HuH-7 (cell line): ENCODE measurements at regions not wholly inside any gene's neighbourhood (a gene's known extent, or its start where the extent isn't known, plus 50 kb on each side); places are given as distances from the start of the nearest gene placed in this dataset.

Source experiments
- DNase-seq: peaks from one replicate; pipeline ENCODE4 v3.0.0; 2011; ENCODE audit warnings: low spot score

DNA sequence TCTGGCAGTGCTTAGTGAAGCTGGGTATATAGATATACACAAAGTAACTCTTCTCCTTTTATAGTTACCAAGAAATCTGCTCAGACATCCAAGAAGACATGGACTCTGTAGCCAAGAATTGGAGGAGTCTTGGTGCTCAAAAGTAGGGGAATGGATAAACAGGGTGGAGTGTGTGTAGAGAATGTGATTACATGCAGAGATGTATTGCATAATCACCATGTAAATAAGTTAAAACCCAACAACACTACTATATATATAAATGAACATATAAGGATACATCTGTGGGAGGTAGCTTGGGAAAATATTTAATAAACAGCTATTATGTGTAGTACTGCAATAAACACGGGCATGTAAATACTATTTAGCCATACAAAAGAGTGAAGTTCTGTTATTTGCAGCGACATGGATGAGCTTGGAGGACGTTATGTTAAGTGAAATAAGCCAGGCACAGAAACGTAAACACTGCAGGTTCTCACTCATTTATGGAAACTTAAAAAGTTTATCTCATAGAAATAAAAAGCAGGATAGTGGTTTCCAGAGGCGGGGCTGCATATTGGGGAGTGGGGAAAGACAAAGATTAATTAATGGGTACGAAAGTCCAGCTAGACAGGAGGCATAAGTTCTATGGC, 207.5 kb downstream of the TENT4A start:
- DNase-seq: no peak

DNA sequence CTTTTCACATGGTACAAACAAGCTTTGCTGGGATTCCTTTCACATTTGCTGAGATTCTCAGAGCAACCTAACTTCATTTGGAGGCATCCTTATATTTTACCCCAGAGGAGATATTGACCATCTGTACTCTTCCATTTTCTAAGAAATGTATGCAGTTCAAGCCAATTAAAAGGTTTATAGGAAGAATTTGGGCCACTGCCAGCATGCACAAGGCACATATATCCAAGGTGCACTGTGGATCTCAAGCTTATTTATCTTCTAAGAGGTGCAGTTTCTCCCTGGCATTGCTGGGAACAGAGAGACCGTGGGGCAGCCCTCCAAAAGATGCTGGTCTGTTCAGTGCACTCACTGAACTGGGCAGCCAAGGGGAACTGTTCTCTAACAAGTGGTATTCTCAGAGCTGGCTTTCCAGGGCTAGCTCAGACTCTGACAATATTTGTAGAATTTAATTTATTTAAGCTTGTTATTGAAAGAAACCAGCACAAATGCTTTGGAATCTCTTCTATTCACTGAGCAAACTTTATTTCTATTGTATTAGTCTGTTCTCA, 213.3 kb downstream of the TENT4A start:
- no peak for DNase-seq

DNA sequence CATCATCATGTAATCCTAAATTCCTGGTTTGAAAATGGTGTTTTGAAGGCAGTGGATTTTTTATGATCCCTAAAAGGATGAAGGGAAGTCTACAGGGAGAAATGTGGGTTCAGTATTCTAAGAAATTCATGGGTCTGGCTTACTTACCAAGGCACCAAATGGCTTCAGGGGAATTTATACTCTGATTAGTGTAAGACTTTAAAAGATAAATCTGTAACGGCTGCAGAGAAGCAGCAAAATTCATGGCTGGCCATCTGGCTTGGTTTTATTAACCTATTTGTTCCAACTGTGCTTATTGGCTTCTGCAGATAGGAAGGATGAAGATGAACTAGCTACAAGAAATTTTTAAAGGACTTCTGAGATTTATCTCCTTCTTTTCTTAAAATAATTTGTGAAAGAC, 222.8 kb downstream of the TENT4A start:
- no peak for DNase-seq

DNA sequence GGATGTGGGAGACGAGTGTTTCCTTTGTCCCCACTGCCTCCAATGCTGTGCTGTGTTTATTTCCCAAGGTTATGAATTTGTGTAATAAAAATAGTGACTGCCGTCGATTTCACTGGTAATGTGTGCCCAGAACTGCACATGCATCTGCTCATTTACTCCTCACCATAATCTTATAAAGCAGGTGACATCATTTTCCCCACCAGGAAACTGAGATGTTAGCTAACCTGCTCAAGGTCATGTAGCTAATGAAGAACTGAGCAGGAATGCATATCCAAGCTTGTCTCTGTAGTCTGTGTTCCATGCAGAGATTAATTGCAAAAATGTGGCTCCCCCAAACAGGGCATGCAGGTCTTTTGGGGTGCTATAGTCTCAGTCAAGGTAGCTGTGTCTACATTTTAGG, 224.4 kb downstream of the TENT4A start:
- DNase-seq: no peak

DNA sequence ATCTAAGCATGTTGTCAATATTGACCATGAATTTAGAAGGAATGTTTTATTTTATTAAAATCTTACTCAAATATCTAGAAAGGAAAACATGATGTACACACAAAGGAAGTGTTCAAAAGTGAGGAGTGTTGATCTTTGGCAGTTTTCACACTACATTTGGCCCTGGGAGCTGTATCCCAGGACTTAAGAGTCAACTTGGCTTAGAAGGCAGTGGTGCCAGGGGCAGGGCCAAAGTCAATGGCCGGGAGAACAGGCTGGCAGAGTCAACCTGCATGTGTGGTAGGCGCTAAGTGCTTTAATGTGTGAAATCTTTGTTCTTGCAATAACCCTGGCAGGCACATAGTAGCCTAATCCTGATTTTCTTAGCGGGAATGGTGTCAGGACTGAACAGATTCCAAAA, 228.4 kb downstream of the TENT4A start:
- no peak for DNase-seq

DNA sequence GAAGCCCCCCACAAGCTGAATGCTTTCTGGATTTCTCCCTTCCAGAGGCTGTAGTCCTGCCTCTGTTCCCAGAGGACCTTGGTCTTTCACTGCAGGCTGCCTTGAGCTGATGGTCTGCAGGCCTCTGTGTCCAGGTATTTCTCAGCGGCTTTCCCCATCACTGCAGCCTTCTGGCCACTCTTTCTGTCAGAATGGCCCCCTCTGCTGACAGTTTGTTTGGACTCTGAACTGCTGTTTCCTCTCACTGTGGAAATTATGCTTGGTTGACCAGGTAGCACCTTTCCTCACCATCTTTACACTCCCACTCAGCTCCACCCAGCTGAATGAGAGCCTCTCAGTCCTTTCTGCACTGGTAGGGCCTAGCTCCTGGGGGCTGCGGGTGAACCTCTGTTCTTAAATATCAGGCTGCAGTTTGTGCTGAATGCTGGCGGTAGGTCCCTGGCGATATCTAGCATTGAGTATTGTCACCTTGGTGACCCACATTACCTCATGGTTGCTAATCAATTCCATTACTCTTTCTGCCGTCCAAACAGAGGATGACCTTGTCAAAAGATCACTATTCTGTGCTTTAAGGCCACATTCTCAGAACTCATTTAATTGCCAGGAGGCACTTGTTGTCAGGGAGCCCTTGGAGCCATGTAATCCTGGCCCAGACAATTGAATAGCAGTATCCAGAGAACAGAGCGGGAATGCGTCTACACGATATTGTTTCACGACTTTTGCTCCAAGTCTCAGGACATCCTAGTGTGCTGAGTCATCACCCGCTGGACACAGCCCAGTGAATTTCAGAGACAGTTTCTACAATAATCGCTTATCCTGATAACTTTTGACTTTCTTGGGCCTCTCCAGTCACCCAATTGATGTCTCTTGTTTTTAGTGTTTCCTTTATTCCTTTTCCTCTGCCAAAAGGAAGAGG, 230.2 kb downstream of the TENT4A start:
- no peak for DNase-seq

DNA sequence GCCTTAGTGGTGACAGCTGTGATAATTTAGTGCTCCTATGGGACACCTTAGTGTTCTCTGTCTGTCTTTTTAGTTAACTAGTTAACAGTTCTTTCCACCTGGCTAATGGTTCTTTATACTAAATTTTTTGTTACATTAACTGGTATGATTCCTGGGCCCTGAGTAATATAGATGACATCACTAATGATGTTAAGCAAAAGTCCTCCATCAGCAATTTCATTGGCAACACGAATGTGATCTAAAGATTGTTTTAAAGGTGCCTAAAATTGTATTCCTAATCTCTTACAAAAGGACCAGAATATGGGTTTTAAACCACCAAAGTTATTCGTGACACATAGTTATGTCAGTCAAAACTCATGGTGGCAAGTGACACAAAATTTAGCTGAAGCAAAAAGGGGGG, 235.3 kb downstream of the TENT4A start:
- DNase-seq: no peak

DNA sequence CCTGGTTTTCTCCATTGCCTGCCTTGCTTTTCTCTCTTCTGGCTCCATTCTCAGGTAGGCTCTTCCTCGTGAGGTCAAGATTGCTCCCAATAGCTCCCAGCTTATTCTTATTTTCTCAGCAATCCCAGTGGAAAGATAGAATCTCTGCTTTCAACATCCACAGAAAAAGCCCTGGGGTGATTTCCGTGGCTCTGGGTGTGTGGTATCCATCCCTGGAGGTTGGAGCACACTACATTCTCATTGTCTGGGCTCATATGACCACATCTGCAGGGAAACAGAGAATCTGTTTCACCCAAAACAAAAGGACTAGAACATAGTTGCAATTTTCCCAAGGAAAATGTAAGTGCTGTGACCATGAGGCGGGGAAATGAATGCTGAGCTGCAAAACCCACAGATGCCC, 236.0 kb downstream of the TENT4A start:
- DNase-seq: no peak

DNA sequence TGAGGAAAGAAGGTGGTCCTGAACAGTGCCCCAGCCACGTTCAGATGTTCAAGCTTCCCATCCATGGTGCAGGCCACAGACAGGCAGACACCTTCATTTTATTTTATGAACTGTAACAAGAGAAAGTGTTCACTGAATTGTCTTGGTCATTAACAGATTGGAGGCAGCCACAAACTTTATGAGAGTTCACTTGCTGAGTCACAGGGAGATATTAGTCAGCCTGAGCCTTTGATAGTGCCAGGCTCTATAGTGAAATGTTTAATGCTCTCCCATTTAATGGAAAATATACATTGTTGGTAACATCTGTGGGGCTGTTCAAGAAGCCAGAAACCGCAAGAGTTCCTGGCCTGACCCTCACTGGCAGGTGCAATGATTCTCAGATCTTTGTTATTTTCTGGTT, 237.0 kb downstream of the TENT4A start:
- DNase-seq: no peak

DNA sequence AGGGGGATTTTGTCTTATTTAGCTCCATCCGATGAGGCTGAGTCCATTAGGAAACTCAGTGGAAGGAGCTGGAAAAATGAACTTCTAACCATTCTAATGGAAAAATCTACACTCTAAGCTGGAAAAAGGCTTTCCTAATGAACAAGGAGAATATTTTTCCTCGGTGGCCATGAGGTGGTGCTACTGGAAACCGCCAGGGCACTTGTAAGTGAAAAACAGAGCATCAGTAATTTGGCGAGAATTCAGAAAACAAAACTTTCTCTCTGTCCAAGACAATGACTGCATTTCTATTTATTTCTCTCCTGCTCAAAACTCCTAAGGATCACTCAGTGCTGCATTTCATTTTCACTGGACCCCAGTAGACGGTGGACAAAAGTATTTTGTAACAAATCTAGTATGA, 237.6 kb downstream of the TENT4A start:
- DNase-seq: no peak

DNA sequence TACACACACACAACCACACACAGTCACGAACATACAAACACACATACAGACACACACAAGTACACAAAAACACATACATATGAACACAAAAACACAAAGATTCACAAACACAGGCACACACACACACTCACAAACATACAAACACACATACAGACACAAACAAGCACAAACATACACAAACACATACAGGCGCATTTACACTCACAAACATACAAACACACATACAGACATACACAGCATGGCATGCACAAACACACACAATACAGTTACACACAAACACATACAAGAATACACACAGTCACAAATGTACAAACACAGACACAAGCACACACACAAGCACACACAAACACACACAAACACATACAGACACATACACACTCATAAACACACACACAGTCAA, 247.9 kb downstream of the TENT4A start:
- DNase-seq: no peak

DNA sequence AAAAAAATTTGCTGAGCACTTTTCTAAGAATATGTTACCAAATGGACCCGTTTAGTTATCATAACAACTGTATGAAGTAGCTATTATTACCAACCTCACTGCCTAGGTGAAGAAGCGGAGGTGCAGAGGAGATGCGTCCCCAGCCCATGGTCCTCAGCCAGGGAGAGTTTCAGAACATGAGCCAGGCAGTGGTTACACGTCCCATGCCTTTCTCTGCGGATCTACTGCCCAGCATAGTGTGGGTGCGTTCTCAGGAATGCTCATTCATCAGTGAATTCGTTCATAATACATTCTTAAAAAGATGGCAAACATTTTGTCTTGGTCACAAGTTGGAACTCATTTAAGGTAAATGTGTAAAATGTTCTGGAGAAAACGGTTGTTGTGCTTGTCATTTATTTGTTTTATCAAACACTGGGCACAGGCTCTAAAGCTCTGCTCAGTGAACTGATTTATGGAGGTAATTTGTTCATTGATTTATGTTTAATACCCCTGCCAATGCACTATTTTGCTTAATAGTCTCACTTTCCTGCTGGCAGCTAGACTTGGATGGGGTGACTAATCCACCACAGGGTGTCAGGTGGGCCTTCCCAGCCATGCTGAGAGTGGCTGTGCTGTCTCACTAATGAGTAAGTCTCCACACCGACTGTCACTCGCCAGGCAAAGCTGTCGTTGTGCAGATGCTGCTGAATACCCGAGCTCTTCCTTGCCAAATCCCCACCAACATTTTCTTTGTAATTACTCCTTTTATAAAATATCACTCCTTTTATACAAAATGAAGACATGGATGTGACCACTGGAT, 248.8 kb downstream of the TENT4A start:
- no peak for DNase-seq

DNA sequence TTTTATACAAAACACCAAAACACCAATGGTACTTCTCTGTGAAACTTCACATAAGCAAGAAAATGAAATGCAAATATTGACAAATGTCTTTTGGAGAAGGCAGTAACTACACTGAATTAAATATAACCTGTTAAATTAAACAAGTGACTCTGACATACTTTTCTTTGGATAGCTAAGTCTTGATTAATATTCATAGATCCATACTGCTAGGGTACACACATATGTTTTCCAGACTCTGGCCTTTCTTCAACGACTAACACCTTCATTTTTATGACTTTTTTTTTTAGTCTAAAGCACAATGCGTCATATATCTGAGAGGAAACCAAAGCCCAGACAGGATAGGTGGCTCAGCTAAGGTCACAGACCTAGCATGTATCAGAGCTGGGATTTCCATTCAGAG, 263.7 kb downstream of the TENT4A start:
- no peak for DNase-seq

DNA sequence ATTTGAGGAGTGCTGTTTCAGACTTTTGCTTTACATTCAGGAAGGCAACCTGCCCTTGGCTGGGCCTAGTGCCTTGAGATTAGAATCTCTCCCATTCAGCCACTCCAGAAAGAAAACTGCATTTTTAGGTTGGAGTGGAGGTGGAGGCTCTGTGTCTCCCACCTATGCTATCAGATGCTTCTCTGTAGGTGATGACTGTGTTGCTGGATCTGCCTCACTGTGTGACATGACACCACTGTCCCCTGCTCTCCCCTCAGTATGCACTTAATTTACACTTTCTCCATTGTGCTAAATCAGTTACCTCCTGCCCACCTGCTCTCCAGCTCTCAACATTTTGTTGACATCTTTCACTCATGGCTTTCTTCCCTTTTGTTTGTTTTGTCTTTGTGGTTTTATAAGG, 265.8 kb downstream of the TENT4A start:
- DNase-seq: no peak

DNA sequence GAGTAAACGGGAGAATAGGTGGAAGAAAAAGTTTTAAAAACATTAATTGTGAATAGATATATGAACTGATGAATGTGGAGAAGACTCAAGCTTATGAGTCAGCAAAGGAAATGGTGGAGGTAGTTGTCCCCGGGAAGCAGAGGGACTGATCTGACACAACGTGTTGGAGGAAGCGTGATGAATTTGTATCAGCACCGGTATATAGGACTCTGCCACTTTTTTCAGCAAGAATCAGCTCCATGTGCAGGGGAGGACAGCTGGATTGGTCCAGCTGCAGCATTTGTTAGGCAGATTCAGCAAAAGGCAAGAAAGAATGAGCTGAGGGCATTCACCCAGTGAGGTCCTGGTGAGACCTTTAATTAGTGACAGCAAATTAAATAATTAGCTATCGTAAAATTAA, 276.0 kb downstream of the TENT4A start:
- no peak for DNase-seq

DNA sequence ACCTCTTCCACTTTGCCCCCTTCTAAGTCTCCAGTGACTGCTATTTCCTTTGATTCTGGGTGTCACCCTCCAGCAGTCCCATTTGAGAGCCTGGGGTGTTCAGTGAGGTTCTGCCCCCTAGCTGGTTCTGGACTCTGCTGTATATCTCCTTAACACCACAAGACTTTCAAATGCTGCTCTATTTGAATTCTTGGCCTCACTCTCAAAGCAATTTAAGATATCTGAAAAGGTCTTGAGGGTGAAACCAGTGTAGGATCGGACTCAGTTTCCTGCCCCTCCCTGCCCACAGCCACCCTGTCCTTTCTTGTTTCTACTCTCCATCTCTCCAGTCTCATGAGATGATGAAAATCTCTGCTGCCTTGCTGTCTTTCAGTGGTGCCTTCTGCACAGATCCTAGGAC, 280.9 kb downstream of the TENT4A start:
- no peak for DNase-seq

DNA sequence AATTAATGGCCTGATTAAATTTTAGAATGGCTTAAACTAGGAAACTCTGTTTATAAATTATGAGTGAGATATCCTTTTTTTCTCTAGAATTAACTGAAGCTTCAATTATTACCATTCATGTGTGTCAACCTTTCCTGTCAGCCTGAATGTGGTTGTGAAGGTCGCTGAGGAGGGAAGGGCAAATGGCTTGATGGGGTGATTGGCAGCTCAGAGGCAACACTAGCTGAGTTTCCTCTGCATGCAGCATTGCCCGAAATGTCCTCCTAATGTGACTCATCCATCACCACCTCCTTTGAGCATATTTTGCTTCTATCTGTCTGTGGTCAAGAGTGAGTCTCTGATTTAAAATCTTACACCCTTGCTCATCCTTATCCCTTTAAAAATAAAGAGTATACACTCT, 281.9 kb downstream of the TENT4A start:
- DNase-seq: no peak

DNA sequence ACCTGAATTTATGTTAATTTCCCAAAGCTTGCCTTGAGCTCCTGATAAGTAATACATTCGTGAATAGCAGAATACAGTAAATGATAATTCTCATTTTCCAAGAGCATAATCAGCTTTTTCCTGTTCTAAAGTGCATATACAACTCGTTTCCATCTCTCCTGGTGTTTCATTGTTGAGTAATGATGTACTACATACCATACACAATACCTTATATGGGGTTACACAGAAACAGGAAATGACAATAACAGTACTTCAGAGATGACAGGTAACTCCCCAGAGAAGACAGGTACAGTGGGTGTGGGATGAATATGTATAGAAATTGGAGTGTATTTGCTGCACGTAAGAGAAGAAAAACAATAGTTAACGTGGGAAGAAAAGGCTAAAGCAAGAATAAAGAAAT, 287.1 kb downstream of the TENT4A start:
- DNase-seq: no peak

DNA sequence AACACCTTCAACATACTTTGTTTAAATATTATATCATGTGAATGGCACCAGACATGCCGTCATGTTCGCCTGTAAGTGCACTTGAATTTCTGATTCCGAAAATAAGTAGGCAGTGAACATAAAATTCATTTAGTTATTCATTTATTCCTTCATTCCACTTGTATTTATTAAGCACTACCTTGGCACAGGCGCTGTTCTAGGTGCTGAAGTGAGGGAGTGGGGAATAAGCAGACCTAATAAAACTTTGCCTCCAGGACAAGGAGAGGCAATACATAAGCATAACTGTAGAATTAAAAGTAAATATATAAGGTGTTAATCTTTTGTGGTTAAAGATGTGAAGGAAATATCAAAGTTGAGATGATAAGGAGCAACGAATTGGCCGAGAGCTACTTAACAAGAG, 297.4 kb downstream of the TENT4A start:
- no peak for DNase-seq

DNA sequence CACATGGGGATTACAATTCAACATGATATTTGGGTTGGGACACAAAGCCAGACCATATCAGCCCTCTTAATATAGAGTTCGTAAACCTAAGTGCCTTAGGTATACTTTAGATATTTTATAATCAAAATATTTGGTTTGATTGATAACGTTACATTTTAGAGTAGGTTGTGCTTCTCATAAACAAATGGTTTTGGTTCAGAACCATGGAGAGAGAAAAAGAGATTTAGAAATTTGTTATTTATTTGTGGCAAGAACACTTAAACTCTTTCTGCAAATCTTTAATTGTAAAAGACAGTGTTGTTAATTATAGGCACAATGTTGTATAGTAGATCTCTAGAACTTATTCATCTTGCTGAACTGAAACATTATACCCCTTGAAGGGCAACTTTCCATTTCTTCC, 298.8 kb downstream of the TENT4A start:
- no peak for DNase-seq

DNA sequence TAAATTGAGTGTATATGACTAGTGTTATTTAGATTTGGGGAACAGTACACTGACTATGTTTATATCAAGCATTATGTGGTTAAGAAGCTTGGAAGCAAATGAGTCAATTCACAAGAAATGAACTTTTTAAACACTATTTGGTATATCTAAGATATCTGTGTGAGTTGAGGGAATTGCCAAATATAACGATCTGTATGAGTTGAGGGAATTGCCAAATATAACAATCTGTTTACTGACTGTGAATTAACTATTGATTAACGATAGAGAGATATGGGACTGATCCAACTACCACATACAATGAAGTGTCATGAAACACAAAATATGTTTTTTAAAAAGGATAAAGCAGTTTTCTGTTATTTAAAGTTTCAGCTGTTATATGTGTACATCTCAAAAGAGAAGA, 301.4 kb downstream of the TENT4A start:
- no peak for DNase-seq

DNA sequence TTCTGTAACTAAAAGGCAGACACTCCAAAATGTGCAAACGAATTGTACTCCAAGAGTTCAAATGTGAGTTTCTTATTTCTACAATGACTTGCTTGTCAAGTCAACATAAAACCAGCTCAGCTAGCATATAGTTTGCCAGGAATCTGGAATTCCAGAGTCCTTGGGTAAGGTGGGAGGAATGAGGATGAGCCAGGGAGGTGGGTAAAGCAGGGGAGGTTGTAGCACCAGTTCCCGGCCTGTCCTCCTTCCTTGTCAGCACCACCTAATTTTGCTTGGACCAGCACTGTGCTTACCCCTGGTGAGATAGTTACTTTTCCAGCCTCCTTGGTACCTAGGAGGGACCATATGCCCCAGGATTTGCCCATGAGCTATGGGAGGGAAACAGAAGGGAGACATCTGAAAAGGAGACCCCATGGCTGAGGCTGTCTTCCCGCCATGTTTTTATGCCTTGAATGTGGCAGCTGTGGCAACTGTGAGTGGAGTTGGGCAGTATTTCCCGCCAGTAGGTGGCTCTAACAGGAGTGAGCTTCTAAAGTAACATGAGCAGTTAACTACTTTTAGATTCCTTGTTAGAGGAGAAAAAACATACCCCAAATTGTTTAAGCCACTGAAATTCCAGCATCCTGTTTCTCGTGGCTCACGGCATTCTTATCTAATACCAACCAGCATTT, 302.5 kb downstream of the TENT4A start:
- no peak for DNase-seq
